ENCODE measurements at regions not wholly inside any gene's neighbourhood (a gene's known extent, or its start where the extent isn't known, plus 50 kb on each side); places are given as distances from the start of the nearest gene placed in this dataset.

- Histone ChIP-seq H4K5ac (ENCODE audit: insufficient read length, low read depth, low read length) (no peak overlapping the region), H3K9me3 (ENCODE audit: insufficient read depth in 2 of 2, low read depth in 1 of 2, low read length in 1 of 2) (no peaks in the 10 kb centered on the region), H3K18ac (ENCODE audit: extremely low read depth, low read length) (no peak overlapping the region), H2BK15ac (ENCODE audit: low read length) (no peak overlapping the region), H3K9ac (replicated peaks in 1 of 4; ENCODE audit: extremely low read depth in 1 of 4, low read depth in 3 of 4, low read length in 3 of 4) (no peak overlapping the region), H3K56ac (replicated peaks; ENCODE audit: insufficient read length, low read depth, low read length) (no peak overlapping the region), H3K27me3 (replicated peaks in 1 of 4; ENCODE audit: control insufficient read depth in 3 of 4, extremely low read depth in 1 of 4, insufficient read depth in 3 of 4, low read length in 3 of 4) (no peaks in the 10 kb centered on the region), H4K20me1 (replicated peaks in 1 of 2; ENCODE audit: control insufficient read depth in 1 of 2, insufficient read depth in 2 of 2, low read length in 2 of 2) (no peaks in the 10 kb centered on the region), H4K8ac (ENCODE audit: extremely low read depth, insufficient read depth, low read length) (no peak overlapping the region), H3K4me3 (ENCODE audit: extremely low read depth in 1 of 4, insufficient read depth in 2 of 4, low read depth in 3 of 4, low read length in 4 of 4) (no peak overlapping the region), H2BK20ac (ENCODE audit: low read length) (no peak overlapping the region), H3K4ac (replicated peaks; ENCODE audit: insufficient read length, low read depth, low read length) (no peak overlapping the region), H3K79me1 (ENCODE audit: low read depth, low read length) (no peaks in the 10 kb centered on the region), H3K14ac (ENCODE audit: insufficient read length) (no peak overlapping the region), H3K4me1 (replicated peaks in 1 of 4; ENCODE audit: control insufficient read depth in 3 of 4, insufficient read depth in 4 of 4, low read length in 3 of 4) (peaks cover 0 to 7% (median 3%) of the 10 kb centered on the region in 4 experiments; a peak in 3 of 7 replicates), H2AK5ac (ENCODE audit: low read depth, low read length) (no peak overlapping the region), H2BK5ac (ENCODE audit: low read depth, low read length) (no peak overlapping the region), H3K36me3 (ENCODE audit: control insufficient read depth in 2 of 4, insufficient read depth in 4 of 4, low read length in 3 of 4) (no peaks in the 10 kb centered on the region), H2BK120ac (replicated peaks; ENCODE audit: low read depth, low read length) (no peak overlapping the region), H3K4me2 (ENCODE audit: insufficient read depth in 1 of 2, low read depth in 2 of 2, low read length in 2 of 2) (no peak overlapping the region), H4K91ac (replicated peaks; ENCODE audit: insufficient read length, low read length) (no peak overlapping the region), H3K23ac (ENCODE audit: insufficient read length) (no peak overlapping the region), H3K79me2 (ENCODE audit: control insufficient read depth in 1 of 2, insufficient read depth in 2 of 2, low read length in 2 of 2) (no peaks in the 10 kb centered on the region), H3K23me2 (ENCODE audit: low read depth, low read length) (peaks cover 2% of the 10 kb centered on the region; the same call in 1 of the 2 replicates), H3K27ac (ENCODE audit: low read depth, low read length) (no peak overlapping the region), H2BK12ac (ENCODE audit: low read depth, low read length) (no peak overlapping the region), H2AFZ (ENCODE audit: low read length) (no peak overlapping the region)
- no peak for TF ChIP-seq KDM5A (IDR thresholded peaks at IDR 0.05; ENCODE audit: low read length)
- TF ChIP-seq ZNF274 (IDR thresholded peaks at IDR 0.05; ENCODE audit: borderline replicate concordance, extremely low read depth, low read length): no peak
- no peak for TF ChIP-seq CTBP2 (IDR thresholded peaks at IDR 0.05; ENCODE audit: borderline replicate concordance, insufficient read depth, insufficient read length, low read length)
- no peak for TF ChIP-seq YY1 (IDR thresholded peaks at IDR 0.05; ENCODE audit: low read depth, low read length)
- TF ChIP-seq EGR1 (IDR thresholded peaks at IDR 0.05; ENCODE audit: borderline replicate concordance, low read depth, low read length): no peak
- TF ChIP-seq TAF1 (IDR thresholded peaks at IDR 0.05; ENCODE audit: low read depth, low read length): no peak
- TF ChIP-seq TCF12 (IDR thresholded peaks at IDR 0.05; ENCODE audit: low read depth, low read length): no peak
- TF ChIP-seq HDAC2 (IDR thresholded peaks at IDR 0.05; ENCODE audit: borderline replicate concordance in 1 of 2, low read depth in 2 of 2, low read length in 2 of 2): no peak
- no peak for TF ChIP-seq NANOG (IDR thresholded peaks at IDR 0.05; ENCODE audit: insufficient read depth, low read depth, low read length, poor library complexity, severe bottlenecking)
- no peak for TF ChIP-seq KDM4A (IDR thresholded peaks at IDR 0.05; ENCODE audit: low read depth, low read length, severe bottlenecking)
- TF ChIP-seq CHD1 (IDR thresholded peaks at IDR 0.05; ENCODE audit: low read depth, low read length): no peak
- TF ChIP-seq BRCA1 (IDR thresholded peaks at IDR 0.05; ENCODE audit: low read depth, low read length): no peak
- no peak for TF ChIP-seq BACH1 (IDR thresholded peaks at IDR 0.05; ENCODE audit: low read length)
- TF ChIP-seq SP2 (IDR thresholded peaks at IDR 0.05; ENCODE audit: low read length): no peak
- no peak for TF ChIP-seq RAD21 (IDR thresholded peaks at IDR 0.05 in 1 of 2, conservative IDR thresholded peaks at IDR 0.05 in 1 of 2; ENCODE audit: low read depth in 2 of 2, low read length in 2 of 2)
- DNase-seq (ENCODE audit: low read depth in 1 of 2, low spot score in 2 of 2): no peak
- no peak for FAIRE-seq
- ChIA-PET CTCF (ENCODE audit: partially characterized antibody) (interaction anchor here (0.6 kb wide), 1 partner anchor 54 kb away, joined by 4 read pairs; no protein-coding TSS in a partner anchor), POLR2A (ENCODE audit: partially characterized antibody) (no interaction called here)
- 96% methylated on average over 2 of the region's 2 CpGs; no CpG with 5 or more reads in 1 of the 2 experiments for WGBS, 2 experiments (ENCODE audit: extremely low coverage in 1 of 2, insufficient coverage in 1 of 2, insufficient read length in 1 of 2, insufficient replicate concordance in 2 of 2, low coverage in 1 of 2, low lambda C conversion rate in 2 of 2, missing lambda C conversion rate in 1 of 2)
These were observed 386.3 kb upstream of the TBX3 start for GRCh38 chr12:115070313-115070712.

Data from H1 (cell line).